ENCODE measurements at regions not wholly inside any gene's neighbourhood (a gene's known extent, or its start where the extent isn't known, plus 50 kb on each side); places are given as distances from the start of the nearest gene placed in this dataset.

DNA sequence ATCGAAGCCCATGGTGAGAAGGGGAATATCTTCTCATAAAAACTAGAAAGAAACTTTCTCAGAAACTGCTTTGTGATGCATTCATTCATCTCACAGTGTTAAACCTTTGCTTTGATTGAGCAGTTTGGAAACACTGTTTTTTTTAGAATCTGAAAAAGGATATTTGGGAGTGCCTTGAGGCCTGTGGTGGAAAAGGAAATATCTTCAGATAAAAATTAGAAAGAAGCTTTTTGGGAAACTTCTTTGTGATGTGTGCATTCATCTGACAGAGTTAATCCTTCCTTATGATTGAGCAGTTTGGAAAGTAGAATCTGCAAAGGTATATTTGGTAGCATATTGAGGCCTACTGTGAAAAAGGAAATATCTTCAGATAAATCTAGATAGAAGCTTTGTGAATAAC lies 1594.9 kb downstream of the UQCRFS1 start:
- Histone ChIP-seq H4K91ac (ENCODE audit: insufficient read length, low read depth, low read length) (no peak overlapping the region), H3K27me3 (ENCODE audit: insufficient read depth, low read length) (no peaks in the 10 kb centered on the region), H2AK5ac (ENCODE audit: insufficient read length, low read length) (no peak overlapping the region), H3K18ac (ENCODE audit: insufficient read length, low read depth, low read length) (no peak overlapping the region), H4K8ac (replicated peaks; ENCODE audit: insufficient read length, low read depth, low read length) (no peak overlapping the region), H3K23ac (ENCODE audit: insufficient read length, low read depth, low read length) (no peak overlapping the region), H2BK5ac (ENCODE audit: insufficient read length, low read length) (no peak overlapping the region), H2AFZ (ENCODE audit: low read length) (no peak overlapping the region), H3K4ac (ENCODE audit: low read depth, low read length) (no peak overlapping the region), H2BK12ac (ENCODE audit: insufficient read length, low read depth, low read length) (no peak overlapping the region), H3K23me2 (ENCODE audit: insufficient read length, low read depth, low read length, poor library complexity, severe bottlenecking) (no peaks in the 10 kb centered on the region), H4K5ac (ENCODE audit: insufficient read length, low read depth, low read length) (no peak overlapping the region), H3K14ac (ENCODE audit: insufficient read depth, low read length) (no peak overlapping the region), H2BK120ac (ENCODE audit: low read depth, low read length, poor library complexity, severe bottlenecking) (no peak overlapping the region), H4K20me1 (ENCODE audit: control insufficient read depth, insufficient read depth, insufficient read length) (no peaks in the 10 kb centered on the region), H3T11ph (ENCODE audit: low read length) (no peak overlapping the region), H3K4me2 (ENCODE audit: insufficient read depth, insufficient read length, low read length) (no peak overlapping the region), H2BK20ac (ENCODE audit: low read depth, low read length, poor library complexity, severe bottlenecking) (no peak overlapping the region), H3K9ac (ENCODE audit: extremely low read depth, insufficient read length, low read length) (no peak overlapping the region), H3K9me3 (ENCODE audit: control insufficient read depth, low read depth, low read length) (peaks cover 87% of the 10 kb centered on the region), H3K4me1 (ENCODE audit: insufficient read depth, low read length) (no peaks in the 10 kb centered on the region), H3K79me1 (ENCODE audit: insufficient read depth, low read depth, low read length, poor library complexity, severe bottlenecking) (no peaks in the 10 kb centered on the region), H3K56ac (ENCODE audit: insufficient read length, low read depth, low read length) (no peak overlapping the region), H2BK15ac (ENCODE audit: low read depth, low read length) (no peak overlapping the region), H3K79me2 (ENCODE audit: insufficient read depth, low read length) (no peaks in the 10 kb centered on the region), H3K27ac (ENCODE audit: insufficient read length, low read depth, low read length) (no peak overlapping the region)
- no peaks in the 10 kb centered on the region for H3K4me1 Mint-ChIP-seq
- H3K27ac Mint-ChIP-seq: no peak overlapping the region
- WGBS (ENCODE audit: extremely low coverage, insufficient read length, low lambda C conversion rate): no CpG with 5 or more reads among the region's 1 CpG
- no peak for TF ChIP-seq CTCF (conservative IDR thresholded peaks at IDR 0.05)
- peaks cover 7 to 47% (median 9%) of the 10 kb centered on the region in 3 experiments; a peak in 5 of 7 replicates for H3K36me3 Mint-ChIP-seq (ENCODE audit: insufficient read depth in 1 of 3, low read depth in 3 of 3)
- H3K27me3 Mint-ChIP-seq (ENCODE audit: low read depth): 0 out of 2 replicates have a peak, but pooled peaks cover 1% of the 10 kb centered on the region
- H3K9me3 Mint-ChIP-seq: peaks cover 95 to 96% of the 10 kb centered on the region in 2 experiments
- H3K4me3 Mint-ChIP-seq: no peak overlapping the region
- DNase-seq: no peak
